Stimulated activated CD4-positive, alpha-beta T cell treated with anti-CD3 and anti-CD28 coated beads, Interleukin-1b, Interleukin-23, amount 100 ng/mL, for 1 hour (primary cell): ENCODE measurements at regions not wholly inside any gene's neighbourhood (a gene's known extent, or its start where the extent isn't known, plus 50 kb on each side); places are given as distances from the start of the nearest gene placed in this dataset.
"Not testable (repeated sequence)": the region's sequence is repeated elsewhere in the genome, so short reads cannot be mapped to it uniquely, and the experiment has no call there.

ENCODE experiments used
- DNase-seq, 2 donors: peaks; one replicate each; pipeline ENCODE4 v3.0.0-alpha.2; 2020; ENCODE audit warnings: low read depth in 2 of 2

- not testable (repeated sequence) for DNase-seq
Observed at GRCh38 chr16:9635150-9635720, 543.8 kb downstream of the HAPSTR1 start.

- no peak for DNase-seq
Observed at GRCh38 chr16:9644258-9644657, 538.0 kb downstream of the GRIN2A start.

- no peak for DNase-seq
Observed at GRCh38 chr16:9645911-9646310, 536.3 kb downstream of the GRIN2A start.

GRCh38 chr16:9647981-9648701, 534.1 kb downstream of the GRIN2A start:
- DNase-seq, result no peak

GRCh38 chr16:9650284-9650683, 531.9 kb downstream of the GRIN2A start:
- DNase-seq, result no peak

- DNase-seq, result no peak
Observed at GRCh38 chr16:9655051-9655450, 527.2 kb downstream of the GRIN2A start.

GRCh38 chr16:9657641-9658040, 524.6 kb downstream of the GRIN2A start:
- no peak for DNase-seq

GRCh38 chr16:9658164-9658563, 524.1 kb downstream of the GRIN2A start:
- DNase-seq, result no peak

- DNase-seq, result no peak
Observed at GRCh38 chr16:9658586-9658985, 523.6 kb downstream of the GRIN2A start.

- no peak for DNase-seq
Observed at GRCh38 chr16:9660898-9661297, 521.3 kb downstream of the GRIN2A start.

GRCh38 chr16:9661336-9662017, 520.8 kb downstream of the GRIN2A start:
- DNase-seq, result no peak

- no peak for DNase-seq
Observed at GRCh38 chr16:9663588-9663987, 518.6 kb downstream of the GRIN2A start.

- DNase-seq, result no peak
Observed at GRCh38 chr16:9665851-9666271, 516.4 kb downstream of the GRIN2A start.

- DNase-seq, result no peak
Observed at GRCh38 chr16:9666834-9667480, 515.3 kb downstream of the GRIN2A start.

GRCh38 chr16:9670033-9670432, 512.2 kb downstream of the GRIN2A start:
- no peak for DNase-seq

GRCh38 chr16:9670616-9671015, 511.6 kb downstream of the GRIN2A start:
- DNase-seq, result not testable (repeated sequence)

- not testable (repeated sequence) for DNase-seq
Observed at GRCh38 chr16:9676560-9677300, 505.5 kb downstream of the GRIN2A start.

GRCh38 chr16:9677301-9677653, 505.0 kb downstream of the GRIN2A start:
- no peak for DNase-seq

GRCh38 chr16:9679213-9679767, 502.9 kb downstream of the GRIN2A start:
- DNase-seq, result no peak

GRCh38 chr16:9680019-9680655, 502.1 kb downstream of the GRIN2A start:
- no peak for DNase-seq

GRCh38 chr16:9680968-9681367, 501.3 kb downstream of the GRIN2A start:
- DNase-seq, result no peak
